HUES48 (cell line): ENCODE measurements at regions not wholly inside any gene's neighbourhood (a gene's known extent, or its start where the extent isn't known, plus 50 kb on each side); places are given as distances from the start of the nearest gene placed in this dataset.
"Not testable (repeated sequence)": the region's sequence is repeated elsewhere in the genome, so short reads cannot be mapped to it uniquely, and the experiment has no call there.

Source experiments
- H3K27ac ChIP-seq: one replicate; pipeline ENCODE4 v1.7.0; 2013; ENCODE audit warnings: low read depth, low read length, inconsistent platforms
- H3K27me3 ChIP-seq: 2 replicates; pipeline ENCODE4 v1.6.1; 2013; ENCODE audit warnings: mild to moderate bottlenecking, low read length; ENCODE audit not compliant: control insufficient read depth, insufficient read depth
- H3K36me3 ChIP-seq: 2 replicates; pipeline ENCODE4 v1.6.1; 2013; ENCODE audit warnings: low read length; ENCODE audit not compliant: control insufficient read depth, insufficient read depth
- H3K4me1 ChIP-seq: 2 replicates; pipeline ENCODE4 v1.6.1; 2013; ENCODE audit warnings: mild to moderate bottlenecking, low read length; ENCODE audit not compliant: control insufficient read depth, insufficient read depth
- H3K4me3 ChIP-seq: 2 replicates; pipeline ENCODE4 v1.5.1; 2013; ENCODE audit warnings: mild to moderate bottlenecking, low read depth, low read length
- H3K9ac ChIP-seq: 2 replicates; pipeline ENCODE4 v1.6.1; 2013; ENCODE audit warnings: mild to moderate bottlenecking, low read depth, low read length, moderate library complexity
- H3K9me3 ChIP-seq: 2 replicates; pipeline ENCODE4 v1.6.1; 2013; ENCODE audit warnings: low read length; ENCODE audit not compliant: control insufficient read depth, insufficient read depth

GRCh38 chr4:81723019-81723884 lies 251.5 kb upstream of the RASGEF1B start:
- no peaks in the 10 kb centered on the region for H3K36me3 ChIP-seq
- H3K4me3 ChIP-seq: no peak overlapping the region
- H3K27ac ChIP-seq: no peak overlapping the region
- no peaks in the 10 kb centered on the region for H3K9me3 ChIP-seq
- H3K4me1 ChIP-seq: no peaks in the 10 kb centered on the region
- no peak overlapping the region for H3K9ac ChIP-seq
- H3K27me3 ChIP-seq: no peaks in the 10 kb centered on the region

GRCh38 chr4:81722290-81722851 lies 250.7 kb upstream of the RASGEF1B start:
- H3K27ac ChIP-seq: no peak overlapping the region
- no peaks in the 10 kb centered on the region for H3K9me3 ChIP-seq
- H3K4me1 ChIP-seq: no peaks in the 10 kb centered on the region
- no peak overlapping the region for H3K9ac ChIP-seq
- H3K27me3 ChIP-seq: no peaks in the 10 kb centered on the region
- no peak overlapping the region for H3K4me3 ChIP-seq
- H3K36me3 ChIP-seq: no peaks in the 10 kb centered on the region

GRCh38 chr4:81715757-81716156 lies 244.1 kb upstream of the RASGEF1B start:
- no peaks in the 10 kb centered on the region for H3K27me3 ChIP-seq
- H3K9me3 ChIP-seq: no peaks in the 10 kb centered on the region
- peaks cover 14% of the 10 kb centered on the region for H3K4me1 ChIP-seq
- no peak overlapping the region for H3K4me3 ChIP-seq
- peak overlapping the region; percentile 20 for H3K27ac ChIP-seq
- H3K36me3 ChIP-seq: no peaks in the 10 kb centered on the region
- H3K9ac ChIP-seq: no peak overlapping the region

GRCh38 chr4:81715357-81715756 lies 243.7 kb upstream of the RASGEF1B start:
- H3K4me1 ChIP-seq: peaks cover 14% of the 10 kb centered on the region
- not testable (repeated sequence) for H3K9ac ChIP-seq, H3K27me3 ChIP-seq, H3K4me3 ChIP-seq, H3K36me3 ChIP-seq, H3K9me3 ChIP-seq
- H3K27ac ChIP-seq: peak overlapping the region; percentile 20

- Histone ChIP-seq H3K9me3 (no peaks in the 10 kb centered on the region), H3K4me3 (no peak overlapping the region), H3K4me1 (peaks cover 14% of the 10 kb centered on the region), H3K27me3 (no peaks in the 10 kb centered on the region), H3K9ac (no peak overlapping the region), H3K36me3 (no peaks in the 10 kb centered on the region), H3K27ac (no peak overlapping the region)
These were observed 242.6 kb upstream of the RASGEF1B start for GRCh38 chr4:81714291-81714690.

GRCh38 chr4:81712714-81713113 lies 241.0 kb upstream of the RASGEF1B start:
- no peaks in the 10 kb centered on the region for H3K27me3 ChIP-seq
- no peak overlapping the region for H3K9ac ChIP-seq
- no peaks in the 10 kb centered on the region for H3K36me3 ChIP-seq
- no peak overlapping the region for H3K4me3 ChIP-seq
- H3K9me3 ChIP-seq: no peaks in the 10 kb centered on the region
- peaks cover 14% of the 10 kb centered on the region for H3K4me1 ChIP-seq
- H3K27ac ChIP-seq: no peak overlapping the region

- Histone ChIP-seq H3K36me3 (no peaks in the 10 kb centered on the region), H3K4me3 (no peak overlapping the region), H3K27ac (no peak overlapping the region), H3K4me1 (no peaks in the 10 kb centered on the region), H3K9me3 (no peaks in the 10 kb centered on the region), H3K9ac (no peak overlapping the region), H3K27me3 (no peaks in the 10 kb centered on the region)
These were observed 232.8 kb upstream of the RASGEF1B start for GRCh38 chr4:81704461-81704860.

GRCh38 chr4:81700189-81700588 lies 228.5 kb upstream of the RASGEF1B start:
- Histone ChIP-seq H3K4me3 (no peak overlapping the region), H3K27ac (no peak overlapping the region), H3K4me1 (0 out of 2 replicates have a peak, but pooled peaks cover 4% of the 10 kb centered on the region), H3K27me3 (no peaks in the 10 kb centered on the region), H3K36me3 (no peaks in the 10 kb centered on the region), H3K9me3 (no peaks in the 10 kb centered on the region), H3K9ac (no peak overlapping the region)

GRCh38 chr4:81698538-81699296 lies 227.0 kb upstream of the RASGEF1B start:
- H3K9me3 ChIP-seq: no peaks in the 10 kb centered on the region
- H3K9ac ChIP-seq: no peak overlapping the region
- no peak overlapping the region for H3K4me3 ChIP-seq
- H3K36me3 ChIP-seq: no peaks in the 10 kb centered on the region
- H3K27me3 ChIP-seq: no peaks in the 10 kb centered on the region
- no peak overlapping the region for H3K27ac ChIP-seq
- H3K4me1 ChIP-seq: 0 out of 2 replicates have a peak, but pooled peaks cover 4% of the 10 kb centered on the region

GRCh38 chr4:81694176-81694913 lies 222.6 kb upstream of the RASGEF1B start:
- Histone ChIP-seq H3K9ac (no peak overlapping the region), H3K4me3 (no peak overlapping the region), H3K9me3 (no peaks in the 10 kb centered on the region), H3K27ac (no peak overlapping the region), H3K36me3 (no peaks in the 10 kb centered on the region), H3K27me3 (no peaks in the 10 kb centered on the region), H3K4me1 (0 out of 2 replicates have a peak, but pooled peaks cover 4% of the 10 kb centered on the region)
